Endodermal cell (in vitro differentiated cells): ENCODE measurements at regions not wholly inside any gene's neighbourhood (a gene's known extent, or its start where the extent isn't known, plus 50 kb on each side); places are given as distances from the start of the nearest gene placed in this dataset.

ENCODE experiments used
- DNase-seq: peaks from one replicate; pipeline ENCODE4 v3.0.0-alpha.2; 2017
- H3K27ac ChIP-seq: 2 replicates; pipeline ENCODE4 v1.5.1; 2013; ENCODE audit warnings: mild to moderate bottlenecking, low read depth, low read length, moderate library complexity
- H3K27me3 ChIP-seq: 2 replicates; pipeline ENCODE4 v1.6.1; 2013; ENCODE audit warnings: mild to moderate bottlenecking, low read length, moderate library complexity; ENCODE audit not compliant: insufficient read depth, control insufficient read depth, poor library complexity, severe bottlenecking
- H3K36me3 ChIP-seq: 2 replicates; pipeline ENCODE4 v1.7.0; 2013; ENCODE audit warnings: mild to moderate bottlenecking, low read length, moderate library complexity; ENCODE audit not compliant: control insufficient read depth, insufficient read depth
- H3K4me1 ChIP-seq: one replicate; pipeline ENCODE4 v1.7.0; 2013; ENCODE audit warnings: low read length; ENCODE audit not compliant: control insufficient read depth, insufficient read depth
- H3K4me3 ChIP-seq: 2 replicates; pipeline ENCODE4 v1.5.1; 2013; ENCODE audit warnings: mild to moderate bottlenecking, low read length, moderate library complexity
- H3K9ac ChIP-seq: 2 replicates; pipeline ENCODE4 v1.6.1; 2013; ENCODE audit warnings: mild to moderate bottlenecking, low read length, moderate library complexity; ENCODE audit not compliant: poor library complexity, severe bottlenecking; ENCODE audit errors: extremely low read depth
- H3K9me3 ChIP-seq: 2 replicates; pipeline ENCODE4 v1.6.1; 2013; ENCODE audit warnings: mild to moderate bottlenecking, low read length, moderate library complexity; ENCODE audit not compliant: control insufficient read depth
- H3K27ac Mint-ChIP-seq: 2 replicates; pipeline ENCODE4 v1.8.0; 2020; ENCODE audit warnings: mixed read lengths
- H3K27me3 Mint-ChIP-seq: 2 replicates; pipeline ENCODE4 v1.8.0; 2021; ENCODE audit warnings: mild to moderate bottlenecking, mixed read lengths; ENCODE audit not compliant: insufficient read depth
- H3K36me3 Mint-ChIP-seq: 2 replicates; pipeline ENCODE4 v1.8.0; 2020; ENCODE audit warnings: low read depth, mixed read lengths
- H3K4me1 Mint-ChIP-seq: 2 replicates; pipeline ENCODE4 v1.8.0; 2020; ENCODE audit warnings: mixed read lengths
- H3K4me3 Mint-ChIP-seq: 2 replicates; pipeline ENCODE4 v1.8.0; 2020; ENCODE audit warnings: mild to moderate bottlenecking, moderate library complexity, mixed read lengths
- H3K9me3 Mint-ChIP-seq: 2 replicates; pipeline ENCODE4 v1.8.0; 2020; ENCODE audit warnings: mild to moderate bottlenecking, mixed read lengths
- WGBS, 2 experiments: methylation state at CpG; one replicate each; pipeline versions ENCODE4 v1.1.5 to v1.1.7; 2013; ENCODE audit warnings: missing lambda C conversion rate in 2 of 2, mixed read lengths in 1 of 2; ENCODE audit not compliant: insufficient coverage in 1 of 2, insufficient read length in 1 of 2; 5-methylcytosine and 5-hydroxymethylcytosine counted together
- TF ChIP-seq, protein P1 (sequence below): fragments of 200-600 bp; sonication (generic); conservative IDR thresholded peaks from 2 replicates; pipeline ENCODE4 v1.5.0; 2021; ENCODE audit warnings: antibody characterized with exemption, mild to moderate bottlenecking

GRCh38 chr1:115409094-115410015, 71.3 kb upstream of the NGF start:
- Histone ChIP-seq H3K4me3 (no peak overlapping the region), H3K27ac (no peak overlapping the region), H3K9me3 (peaks cover 7% of the 10 kb centered on the region), H3K9ac (no peak overlapping the region), H3K4me1 (no peaks in the 10 kb centered on the region), H3K27me3 (no peaks in the 10 kb centered on the region), H3K36me3 (no peaks in the 10 kb centered on the region)
- Mint-ChIP-seq H3K4me1 (peaks cover 9% of the 10 kb centered on the region), H3K9me3 (no peaks in the 10 kb centered on the region), H3K27me3 (no peaks in the 10 kb centered on the region), H3K27ac (no peak overlapping the region), H3K36me3 (no peaks in the 10 kb centered on the region), H3K4me3 (no peak overlapping the region)
- DNase-seq, result no peak
- WGBS, 2 experiments, result 81 to 85% methylated on average over 2 to 7 of the region's 7 CpGs
- TF ChIP-seq, protein P1, sequence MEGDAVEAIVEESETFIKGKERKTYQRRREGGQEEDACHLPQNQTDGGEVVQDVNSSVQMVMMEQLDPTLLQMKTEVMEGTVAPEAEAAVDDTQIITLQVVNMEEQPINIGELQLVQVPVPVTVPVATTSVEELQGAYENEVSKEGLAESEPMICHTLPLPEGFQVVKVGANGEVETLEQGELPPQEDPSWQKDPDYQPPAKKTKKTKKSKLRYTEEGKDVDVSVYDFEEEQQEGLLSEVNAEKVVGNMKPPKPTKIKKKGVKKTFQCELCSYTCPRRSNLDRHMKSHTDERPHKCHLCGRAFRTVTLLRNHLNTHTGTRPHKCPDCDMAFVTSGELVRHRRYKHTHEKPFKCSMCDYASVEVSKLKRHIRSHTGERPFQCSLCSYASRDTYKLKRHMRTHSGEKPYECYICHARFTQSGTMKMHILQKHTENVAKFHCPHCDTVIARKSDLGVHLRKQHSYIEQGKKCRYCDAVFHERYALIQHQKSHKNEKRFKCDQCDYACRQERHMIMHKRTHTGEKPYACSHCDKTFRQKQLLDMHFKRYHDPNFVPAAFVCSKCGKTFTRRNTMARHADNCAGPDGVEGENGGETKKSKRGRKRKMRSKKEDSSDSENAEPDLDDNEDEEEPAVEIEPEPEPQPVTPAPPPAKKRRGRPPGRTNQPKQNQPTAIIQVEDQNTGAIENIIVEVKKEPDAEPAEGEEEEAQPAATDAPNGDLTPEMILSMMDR, result no peak

DNA sequence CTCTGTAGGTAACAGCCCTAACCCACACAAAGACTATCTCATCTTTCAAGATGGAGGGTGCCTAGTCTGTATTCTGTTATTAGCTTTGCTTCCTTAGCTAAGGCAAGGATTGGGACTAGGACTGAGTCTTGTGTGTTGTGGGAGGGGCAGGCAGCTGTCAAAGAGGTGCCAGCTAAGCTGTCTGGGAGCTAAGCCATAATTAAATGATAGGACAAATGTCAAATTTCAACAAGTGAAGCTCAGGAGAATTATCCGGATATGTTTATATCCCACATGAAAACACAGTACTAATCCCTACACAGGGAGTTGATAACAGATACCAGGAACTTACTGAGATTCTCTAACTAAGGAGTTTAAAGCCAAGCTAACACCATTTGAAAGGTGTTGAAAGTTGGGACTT, 70.5 kb upstream of the NGF start:
- Mint-ChIP-seq H3K9me3 (no peaks in the 10 kb centered on the region), H3K4me3 (no peak overlapping the region), H3K4me1 (peaks cover 9% of the 10 kb centered on the region), H3K36me3 (no peaks in the 10 kb centered on the region), H3K27me3 (no peaks in the 10 kb centered on the region), H3K27ac (no peak overlapping the region)
- DNase-seq, result no peak
- TF ChIP-seq, protein P1, result no peak
- 83% methylated on average over 1 of the region's 1 CpG; no CpG with 5 or more reads in 1 of the 2 experiments for WGBS, 2 experiments
- no peaks in the 10 kb centered on the region for H3K36me3 ChIP-seq
- H3K9ac ChIP-seq, result no peak overlapping the region
- no peak overlapping the region for H3K4me3 ChIP-seq
- no peaks in the 10 kb centered on the region for H3K4me1 ChIP-seq
- H3K27ac ChIP-seq, result no peak overlapping the region
- no peaks in the 10 kb centered on the region for H3K27me3 ChIP-seq
- H3K9me3 ChIP-seq, result peaks cover 7% of the 10 kb centered on the region

DNA sequence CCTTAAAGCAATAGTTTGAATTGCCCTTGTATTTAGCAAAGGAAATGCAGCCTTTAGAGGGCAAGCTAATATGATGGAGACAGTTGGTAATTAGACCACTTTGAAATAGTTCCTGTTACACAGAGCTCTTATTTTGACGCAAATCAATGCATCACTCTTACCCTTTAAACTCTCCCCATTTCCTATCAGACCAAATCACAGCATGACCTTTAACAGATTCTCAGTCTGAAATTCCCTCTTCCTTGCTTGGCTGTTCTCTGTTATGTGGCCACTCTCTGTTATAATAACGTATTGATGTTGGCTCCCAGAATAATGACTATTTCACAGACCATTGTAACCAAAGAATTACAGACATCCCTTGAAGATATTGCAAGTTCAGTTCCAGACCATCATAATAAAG, 66.9 kb upstream of the NGF start:
- no peaks in the 10 kb centered on the region for H3K9me3 Mint-ChIP-seq
- no peaks in the 10 kb centered on the region for H3K4me1 ChIP-seq
- no peak overlapping the region for H3K4me3 Mint-ChIP-seq
- H3K4me3 ChIP-seq, result no peak overlapping the region
- peaks cover 7% of the 10 kb centered on the region for H3K9me3 ChIP-seq
- WGBS, 2 experiments, result 88 to 100% methylated on average over 1 to 2 of the region's 2 CpGs
- DNase-seq, result no peak
- TF ChIP-seq, protein P1, result no peak
- H3K36me3 ChIP-seq, result no peaks in the 10 kb centered on the region
- H3K4me1 Mint-ChIP-seq, result no peaks in the 10 kb centered on the region
- H3K27me3 ChIP-seq, result no peaks in the 10 kb centered on the region
- H3K27ac ChIP-seq, result no peak overlapping the region
- H3K27ac Mint-ChIP-seq, result no peak overlapping the region
- H3K36me3 Mint-ChIP-seq, result no peaks in the 10 kb centered on the region
- H3K9ac ChIP-seq, result no peak overlapping the region
- no peaks in the 10 kb centered on the region for H3K27me3 Mint-ChIP-seq
